K562 (cell line): ENCODE measurements at regions not wholly inside any gene's neighbourhood (a gene's known extent, or its start where the extent isn't known, plus 50 kb on each side); places are given as distances from the start of the nearest gene placed in this dataset.

Experiments used
- BCOR ChIP-seq: fragments of 450-650 bp; IDR thresholded peaks from 2 replicates; pipeline ENCODE4 v1.6.1; 2016
- EZH2 ChIP-seq: IDR thresholded peaks from 2 replicates; pipeline ENCODE4 v1.6.1; 2012; ENCODE audit warnings: low read depth, mild to moderate bottlenecking, inconsistent platforms, low read length, borderline replicate concordance
- HOXB6 ChIP-seq: fragments of 250-450 bp; sonication (Bioruptor Pico); IDR thresholded peaks from 2 replicates; pipeline ENCODE4 v1.5.1; 2022; ENCODE audit warnings: mild to moderate bottlenecking, borderline replicate concordance
- NR4A1 ChIP-seq, 2 experiments: fragments of 250-450 bp in 1 of 2; fragments of 450-650 bp in 1 of 2; sonication (Bioruptor Pico) in 1 of 2; IDR thresholded peaks; 2 replicates each; pipeline versions ENCODE4 v1.4.0 to v1.6.1; 2016 to 2020; ENCODE audit warnings: mild to moderate bottlenecking in 2 of 2, missing compliant biosample characterization in 1 of 2, missing genetic modification characterization in 1 of 2, moderate library complexity in 1 of 2
- PHF20 ChIP-seq: fragments of 450-650 bp; IDR thresholded peaks from 2 replicates; pipeline ENCODE4 v1.6.1; 2018; ENCODE audit not compliant: partially characterized antibody
- RBM17 ChIP-seq: fragments of 200-400 bp; formaldehyde crosslinking; IDR thresholded peaks from 2 replicates; pipeline ENCODE4 v1.6.1; 2017; ENCODE audit warnings: low read depth, mild to moderate bottlenecking, low read length, borderline replicate concordance
- SP1 ChIP-seq: sonication (generic); formaldehyde crosslinking; IDR thresholded peaks from 2 replicates; pipeline ENCODE4 v1.8.1; 2022; ENCODE audit warnings: mild to moderate bottlenecking, missing genetic modification reagents
- SUPT5H ChIP-seq: fragments of 450-650 bp; IDR thresholded peaks from 2 replicates; pipeline ENCODE4 v1.6.1; 2016
- ZC3H4 ChIP-seq: sonication (generic); formaldehyde crosslinking; IDR thresholded peaks from 2 replicates; pipeline ENCODE4 v1.9.0; 2021; ENCODE audit warnings: missing genetic modification reagents, borderline replicate concordance
- ZNF274 ChIP-seq: IDR thresholded peaks from 2 replicates; pipeline ENCODE4 v1.6.1; 2011; ENCODE audit warnings: low read depth, mild to moderate bottlenecking, low read length, moderate library complexity, borderline replicate concordance
- ZNF384 ChIP-seq: IDR thresholded peaks from 2 replicates; pipeline ENCODE4 v1.6.1; 2012; ENCODE audit warnings: low read depth, low read length, improper control_type of control experiment
- TF ChIP-seq, protein P1 (sequence below): sonication (generic); formaldehyde crosslinking; IDR thresholded peaks from 2 replicates; pipeline ENCODE4 v1.8.1; 2023; ENCODE audit warnings: mild to moderate bottlenecking, missing genetic modification reagents
- TF ChIP-seq, protein P2 (sequence below): sonication (generic); formaldehyde crosslinking; IDR thresholded peaks from 2 replicates; pipeline ENCODE4 v1.8.0; 2022; ENCODE audit warnings: missing genetic modification reagents, mild to moderate bottlenecking, moderate library complexity, borderline replicate concordance
- TF ChIP-seq, protein P3 (sequence below): fragments of 450-650 bp; IDR thresholded peaks from one replicate; pipeline ENCODE4 v1.6.1; 2018; ENCODE audit warnings: mild to moderate bottlenecking, moderate library complexity; ENCODE audit not compliant: partially characterized antibody
- TF ChIP-seq, protein P4 (sequence below): fragments of 450-650 bp; formaldehyde crosslinking; conservative IDR thresholded peaks from 2 replicates; pipeline ENCODE4 v1.4.0; 2022; ENCODE audit warnings: mild to moderate bottlenecking, missing genetic modification characterization
- TF ChIP-seq, protein P5 (sequence below): fragments of 450-650 bp; IDR thresholded peaks from 2 replicates; pipeline ENCODE4 v1.6.1; 2014; ENCODE audit warnings: low read depth, mild to moderate bottlenecking, moderate library complexity, borderline replicate concordance
- TF ChIP-seq, protein P6 (sequence below): conservative IDR thresholded peaks from 2 replicates; pipeline ENCODE4 v1.6.1; 2011; ENCODE audit warnings: low read depth, mild to moderate bottlenecking, low read length; ENCODE audit not compliant: control insufficient read depth

DNA sequence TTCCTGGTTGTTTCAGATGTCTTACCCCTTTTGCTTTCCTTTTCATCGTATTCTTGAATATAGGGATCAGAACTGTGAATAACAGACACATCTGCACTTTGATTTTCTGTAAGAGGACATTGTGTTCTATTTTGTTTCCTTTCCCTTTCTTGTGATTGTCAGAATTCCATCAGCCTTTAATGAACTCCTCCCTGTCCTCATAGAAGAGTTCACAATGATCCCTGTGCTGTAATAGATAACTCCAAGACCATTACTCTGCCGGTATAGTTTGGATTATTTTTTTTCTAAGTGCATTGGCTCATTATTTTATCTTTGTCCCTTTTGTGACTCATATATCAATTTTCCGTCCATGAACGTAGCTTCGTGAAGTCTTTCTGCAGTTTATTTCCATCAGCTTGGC is 59.7 kb upstream of the PRDM8 start (continued):
- TF ChIP-seq, protein P1, sequence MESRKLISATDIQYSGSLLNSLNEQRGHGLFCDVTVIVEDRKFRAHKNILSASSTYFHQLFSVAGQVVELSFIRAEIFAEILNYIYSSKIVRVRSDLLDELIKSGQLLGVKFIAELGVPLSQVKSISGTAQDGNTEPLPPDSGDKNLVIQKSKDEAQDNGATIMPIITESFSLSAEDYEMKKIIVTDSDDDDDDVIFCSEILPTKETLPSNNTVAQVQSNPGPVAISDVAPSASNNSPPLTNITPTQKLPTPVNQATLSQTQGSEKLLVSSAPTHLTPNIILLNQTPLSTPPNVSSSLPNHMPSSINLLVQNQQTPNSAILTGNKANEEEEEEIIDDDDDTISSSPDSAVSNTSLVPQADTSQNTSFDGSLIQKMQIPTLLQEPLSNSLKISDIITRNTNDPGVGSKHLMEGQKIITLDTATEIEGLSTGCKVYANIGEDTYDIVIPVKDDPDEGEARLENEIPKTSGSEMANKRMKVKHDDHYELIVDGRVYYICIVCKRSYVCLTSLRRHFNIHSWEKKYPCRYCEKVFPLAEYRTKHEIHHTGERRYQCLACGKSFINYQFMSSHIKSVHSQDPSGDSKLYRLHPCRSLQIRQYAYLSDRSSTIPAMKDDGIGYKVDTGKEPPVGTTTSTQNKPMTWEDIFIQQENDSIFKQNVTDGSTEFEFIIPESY (CRISPR knock-in tag) = no peak
- TF ChIP-seq SUPT5H (no peak), SP1 (CRISPR knock-in tag) (no peak), HOXB6 (CRISPR knock-in tag) (no peak), PHF20 (no peak), EZH2 (no peak), ZNF274 (no peak), ZNF384 (no peak), NR4A1 (CRISPR knock-in tag; IDR thresholded peaks at IDR 0.05) (no peak), NR4A1 (tag; IDR thresholded peaks at IDR 0.05) (no peak), RBM17 (no peak), ZC3H4 (CRISPR knock-in tag) (no peak), BCOR (no peak)
- TF ChIP-seq, protein P2, sequence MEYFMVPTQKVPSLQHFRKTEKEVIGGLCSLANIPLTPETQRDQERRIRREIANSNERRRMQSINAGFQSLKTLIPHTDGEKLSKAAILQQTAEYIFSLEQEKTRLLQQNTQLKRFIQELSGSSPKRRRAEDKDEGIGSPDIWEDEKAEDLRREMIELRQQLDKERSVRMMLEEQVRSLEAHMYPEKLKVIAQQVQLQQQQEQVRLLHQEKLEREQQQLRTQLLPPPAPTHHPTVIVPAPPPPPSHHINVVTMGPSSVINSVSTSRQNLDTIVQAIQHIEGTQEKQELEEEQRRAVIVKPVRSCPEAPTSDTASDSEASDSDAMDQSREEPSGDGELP (CRISPR knock-in tag) = no peak
- TF ChIP-seq, protein P3, sequence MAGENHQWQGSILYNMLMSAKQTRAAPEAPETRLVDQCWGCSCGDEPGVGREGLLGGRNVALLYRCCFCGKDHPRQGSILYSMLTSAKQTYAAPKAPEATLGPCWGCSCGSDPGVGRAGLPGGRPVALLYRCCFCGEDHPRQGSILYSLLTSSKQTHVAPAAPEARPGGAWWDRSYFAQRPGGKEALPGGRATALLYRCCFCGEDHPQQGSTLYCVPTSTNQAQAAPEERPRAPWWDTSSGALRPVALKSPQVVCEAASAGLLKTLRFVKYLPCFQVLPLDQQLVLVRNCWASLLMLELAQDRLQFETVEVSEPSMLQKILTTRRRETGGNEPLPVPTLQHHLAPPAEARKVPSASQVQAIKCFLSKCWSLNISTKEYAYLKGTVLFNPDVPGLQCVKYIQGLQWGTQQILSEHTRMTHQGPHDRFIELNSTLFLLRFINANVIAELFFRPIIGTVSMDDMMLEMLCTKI = no peak
- TF ChIP-seq, protein P4, sequence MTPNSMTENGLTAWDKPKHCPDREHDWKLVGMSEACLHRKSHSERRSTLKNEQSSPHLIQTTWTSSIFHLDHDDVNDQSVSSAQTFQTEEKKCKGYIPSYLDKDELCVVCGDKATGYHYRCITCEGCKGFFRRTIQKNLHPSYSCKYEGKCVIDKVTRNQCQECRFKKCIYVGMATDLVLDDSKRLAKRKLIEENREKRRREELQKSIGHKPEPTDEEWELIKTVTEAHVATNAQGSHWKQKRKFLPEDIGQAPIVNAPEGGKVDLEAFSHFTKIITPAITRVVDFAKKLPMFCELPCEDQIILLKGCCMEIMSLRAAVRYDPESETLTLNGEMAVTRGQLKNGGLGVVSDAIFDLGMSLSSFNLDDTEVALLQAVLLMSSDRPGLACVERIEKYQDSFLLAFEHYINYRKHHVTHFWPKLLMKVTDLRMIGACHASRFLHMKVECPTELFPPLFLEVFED (CRISPR knock-in tag) = no peak
- TF ChIP-seq, protein P5, sequence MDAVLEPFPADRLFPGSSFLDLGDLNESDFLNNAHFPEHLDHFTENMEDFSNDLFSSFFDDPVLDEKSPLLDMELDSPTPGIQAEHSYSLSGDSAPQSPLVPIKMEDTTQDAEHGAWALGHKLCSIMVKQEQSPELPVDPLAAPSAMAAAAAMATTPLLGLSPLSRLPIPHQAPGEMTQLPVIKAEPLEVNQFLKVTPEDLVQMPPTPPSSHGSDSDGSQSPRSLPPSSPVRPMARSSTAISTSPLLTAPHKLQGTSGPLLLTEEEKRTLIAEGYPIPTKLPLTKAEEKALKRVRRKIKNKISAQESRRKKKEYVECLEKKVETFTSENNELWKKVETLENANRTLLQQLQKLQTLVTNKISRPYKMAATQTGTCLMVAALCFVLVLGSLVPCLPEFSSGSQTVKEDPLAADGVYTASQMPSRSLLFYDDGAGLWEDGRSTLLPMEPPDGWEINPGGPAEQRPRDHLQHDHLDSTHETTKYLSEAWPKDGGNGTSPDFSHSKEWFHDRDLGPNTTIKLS = no peak
- TF ChIP-seq, protein P6, sequence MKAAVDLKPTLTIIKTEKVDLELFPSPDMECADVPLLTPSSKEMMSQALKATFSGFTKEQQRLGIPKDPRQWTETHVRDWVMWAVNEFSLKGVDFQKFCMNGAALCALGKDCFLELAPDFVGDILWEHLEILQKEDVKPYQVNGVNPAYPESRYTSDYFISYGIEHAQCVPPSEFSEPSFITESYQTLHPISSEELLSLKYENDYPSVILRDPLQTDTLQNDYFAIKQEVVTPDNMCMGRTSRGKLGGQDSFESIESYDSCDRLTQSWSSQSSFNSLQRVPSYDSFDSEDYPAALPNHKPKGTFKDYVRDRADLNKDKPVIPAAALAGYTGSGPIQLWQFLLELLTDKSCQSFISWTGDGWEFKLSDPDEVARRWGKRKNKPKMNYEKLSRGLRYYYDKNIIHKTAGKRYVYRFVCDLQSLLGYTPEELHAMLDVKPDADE = no peak
